ENCODE measurements at regions not wholly inside any gene's neighbourhood (a gene's known extent, or its start where the extent isn't known, plus 50 kb on each side); places are given as distances from the start of the nearest gene placed in this dataset.

DNA sequence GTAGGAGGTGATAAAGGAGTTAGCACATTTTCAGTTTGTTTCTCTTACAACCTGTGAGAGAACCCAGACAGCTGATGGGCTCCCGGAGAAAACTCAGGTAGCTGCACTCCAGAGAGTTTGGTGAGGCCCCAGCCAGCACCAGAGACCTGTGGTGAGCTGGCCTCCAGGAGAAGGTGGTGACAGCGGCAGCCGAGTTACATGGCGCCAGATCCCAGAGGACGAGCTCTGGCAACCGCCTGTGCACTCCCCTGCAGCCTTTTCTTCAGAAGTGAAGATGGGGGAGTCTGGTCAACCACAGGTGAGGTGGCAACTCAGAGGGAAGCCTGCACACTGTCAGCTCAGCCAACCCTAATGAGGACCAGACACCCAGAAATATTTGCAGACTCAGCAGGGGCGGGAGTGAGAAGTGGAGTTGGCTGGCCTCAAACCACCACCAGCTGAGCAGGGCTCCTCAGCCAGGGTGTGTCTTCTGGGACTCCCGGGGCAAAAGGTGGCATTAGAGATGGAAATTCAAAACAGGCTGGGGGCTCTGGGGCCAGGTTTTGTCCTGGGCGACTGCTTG is 209.7 kb downstream of the SETD4 start:
- no peaks in the 10 kb centered on the region for H3K27me3 ChIP-seq (ENCODE audit: insufficient read depth, low read length)
- no peak overlapping the region for H2BK120ac ChIP-seq (ENCODE audit: low read depth, low read length, poor library complexity, severe bottlenecking)
- no peaks in the 10 kb centered on the region for H3K4me1 ChIP-seq (ENCODE audit: insufficient read depth, low read length)
- H3K23ac ChIP-seq (ENCODE audit: insufficient read length, low read depth, low read length), result no peak overlapping the region
- H3K4me2 ChIP-seq (ENCODE audit: insufficient read depth, insufficient read length, low read length), result no peak overlapping the region
- no peaks in the 10 kb centered on the region for H4K20me1 ChIP-seq (ENCODE audit: control insufficient read depth, insufficient read depth, insufficient read length)
- no peaks in the 10 kb centered on the region; a peak in 1 of 7 replicates for H3K36me3 Mint-ChIP-seq (ENCODE audit: insufficient read depth in 1 of 3, low read depth in 3 of 3)
- H4K91ac ChIP-seq (ENCODE audit: insufficient read length, low read depth, low read length), result no peak overlapping the region
- TF ChIP-seq, protein P1, sequence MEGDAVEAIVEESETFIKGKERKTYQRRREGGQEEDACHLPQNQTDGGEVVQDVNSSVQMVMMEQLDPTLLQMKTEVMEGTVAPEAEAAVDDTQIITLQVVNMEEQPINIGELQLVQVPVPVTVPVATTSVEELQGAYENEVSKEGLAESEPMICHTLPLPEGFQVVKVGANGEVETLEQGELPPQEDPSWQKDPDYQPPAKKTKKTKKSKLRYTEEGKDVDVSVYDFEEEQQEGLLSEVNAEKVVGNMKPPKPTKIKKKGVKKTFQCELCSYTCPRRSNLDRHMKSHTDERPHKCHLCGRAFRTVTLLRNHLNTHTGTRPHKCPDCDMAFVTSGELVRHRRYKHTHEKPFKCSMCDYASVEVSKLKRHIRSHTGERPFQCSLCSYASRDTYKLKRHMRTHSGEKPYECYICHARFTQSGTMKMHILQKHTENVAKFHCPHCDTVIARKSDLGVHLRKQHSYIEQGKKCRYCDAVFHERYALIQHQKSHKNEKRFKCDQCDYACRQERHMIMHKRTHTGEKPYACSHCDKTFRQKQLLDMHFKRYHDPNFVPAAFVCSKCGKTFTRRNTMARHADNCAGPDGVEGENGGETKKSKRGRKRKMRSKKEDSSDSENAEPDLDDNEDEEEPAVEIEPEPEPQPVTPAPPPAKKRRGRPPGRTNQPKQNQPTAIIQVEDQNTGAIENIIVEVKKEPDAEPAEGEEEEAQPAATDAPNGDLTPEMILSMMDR (conservative IDR thresholded peaks at IDR 0.05), result no peak
- no peak overlapping the region for H3K27ac ChIP-seq (ENCODE audit: insufficient read length, low read depth, low read length)
- peaks cover 2% of the 10 kb centered on the region for H3K27me3 Mint-ChIP-seq (ENCODE audit: low read depth)
- no peak overlapping the region for H3K4me3 Mint-ChIP-seq
- H2BK5ac ChIP-seq (ENCODE audit: insufficient read length, low read length), result no peak overlapping the region
- no peak overlapping the region for H4K8ac ChIP-seq (replicated peaks; ENCODE audit: insufficient read length, low read depth, low read length)
- no peak overlapping the region for H2BK12ac ChIP-seq (ENCODE audit: insufficient read length, low read depth, low read length)
- H3K14ac ChIP-seq (ENCODE audit: insufficient read depth, low read length), result no peak overlapping the region
- no peak overlapping the region for H2BK15ac ChIP-seq (ENCODE audit: low read depth, low read length)
- H3K9ac ChIP-seq (ENCODE audit: extremely low read depth, insufficient read length, low read length), result no peak overlapping the region
- no peak overlapping the region for H2AFZ ChIP-seq (ENCODE audit: low read length)
- WGBS (ENCODE audit: extremely low coverage, insufficient read length, low lambda C conversion rate), result no CpG with 5 or more reads among the region's 9 CpGs
- H4K5ac ChIP-seq (ENCODE audit: insufficient read length, low read depth, low read length), result no peak overlapping the region
- no peak overlapping the region for H3K56ac ChIP-seq (ENCODE audit: insufficient read length, low read depth, low read length)
- H2AK5ac ChIP-seq (ENCODE audit: insufficient read length, low read length), result no peak overlapping the region
- no peaks in the 10 kb centered on the region for H3K9me3 ChIP-seq (ENCODE audit: control insufficient read depth, low read depth, low read length)
- H3K27ac Mint-ChIP-seq, result no peak overlapping the region; a peak in 1 of 7 replicates
- no peak overlapping the region for H2BK20ac ChIP-seq (ENCODE audit: low read depth, low read length, poor library complexity, severe bottlenecking)
- no peaks in the 10 kb centered on the region for H3K9me3 Mint-ChIP-seq
- no peaks in the 10 kb centered on the region for H3K79me1 ChIP-seq (ENCODE audit: insufficient read depth, low read depth, low read length, poor library complexity, severe bottlenecking)
- no peaks in the 10 kb centered on the region for H3K23me2 ChIP-seq (ENCODE audit: insufficient read length, low read depth, low read length, poor library complexity, severe bottlenecking)
- DNase-seq, result no peak
- H3K79me2 ChIP-seq (ENCODE audit: insufficient read depth, low read length), result no peaks in the 10 kb centered on the region
- no peak overlapping the region for H3K4ac ChIP-seq (ENCODE audit: low read depth, low read length)
- H3T11ph ChIP-seq (ENCODE audit: low read length), result no peak overlapping the region
- H3K18ac ChIP-seq (ENCODE audit: insufficient read length, low read depth, low read length), result no peak overlapping the region
- no peaks in the 10 kb centered on the region; a peak in 1 of 4 replicates for H3K4me1 Mint-ChIP-seq

Data from H9 (cell line).